Ramos (cell line): ENCODE measurements at regions not wholly inside any gene's neighbourhood (a gene's known extent, or its start where the extent isn't known, plus 50 kb on each side); places are given as distances from the start of the nearest gene placed in this dataset.

Experiments
- in situ Hi-C: fragments of 300-500 bp; cut with MboI; formaldehyde crosslinking; loops from one replicate; pipeline ENCODE4 v1.14.3; 2022; ENCODE audit warnings: low sequenced_read_pairs; ENCODE audit not compliant: unreplicated experiment

- in situ Hi-C loops = no loop called here
Measured at GRCh38 chr6:97867177-97867576, 584.2 kb upstream of the MMS22L start.

DNA sequence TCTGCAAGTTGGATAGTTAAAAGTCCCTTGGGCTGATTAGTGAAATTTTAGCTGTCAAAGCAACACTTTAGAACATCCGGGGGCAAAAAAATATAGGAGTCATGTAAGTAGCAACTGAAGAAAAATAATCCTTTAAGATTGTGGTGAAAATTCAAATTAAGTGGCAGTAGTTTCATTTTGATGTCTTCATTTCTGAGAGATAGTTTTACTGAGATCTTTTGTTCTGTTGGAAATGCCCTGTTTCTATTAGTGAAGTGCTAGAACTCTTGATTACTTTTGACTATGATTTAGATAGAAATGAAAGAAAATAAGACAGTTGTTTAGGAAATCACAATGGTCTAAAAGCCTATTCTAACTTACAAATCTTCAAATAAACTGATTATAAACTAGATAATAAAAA is 587.3 kb upstream of the MMS22L start:
- in situ Hi-C loops = no loop called here

DNA sequence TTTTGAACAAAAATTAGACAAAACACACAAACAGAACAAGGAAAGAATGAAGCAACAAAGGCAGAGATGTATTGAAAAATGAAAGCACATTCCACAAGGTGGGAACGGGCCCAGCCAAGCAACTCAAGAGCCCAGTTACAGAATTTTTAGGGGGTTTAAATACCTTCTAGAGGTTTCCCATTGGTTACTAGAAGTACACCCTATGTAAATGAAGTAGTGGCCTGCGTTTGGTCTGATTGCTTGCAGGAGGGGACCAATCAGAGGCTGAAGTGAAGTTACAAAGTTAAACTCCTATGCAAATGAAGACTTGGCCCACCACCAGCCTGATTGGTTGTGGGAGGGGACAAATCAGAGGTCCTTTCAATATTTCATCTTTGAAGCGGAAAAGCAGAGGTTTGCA is 593.7 kb upstream of the MMS22L start:
- in situ Hi-C loops = no loop called here

DNA sequence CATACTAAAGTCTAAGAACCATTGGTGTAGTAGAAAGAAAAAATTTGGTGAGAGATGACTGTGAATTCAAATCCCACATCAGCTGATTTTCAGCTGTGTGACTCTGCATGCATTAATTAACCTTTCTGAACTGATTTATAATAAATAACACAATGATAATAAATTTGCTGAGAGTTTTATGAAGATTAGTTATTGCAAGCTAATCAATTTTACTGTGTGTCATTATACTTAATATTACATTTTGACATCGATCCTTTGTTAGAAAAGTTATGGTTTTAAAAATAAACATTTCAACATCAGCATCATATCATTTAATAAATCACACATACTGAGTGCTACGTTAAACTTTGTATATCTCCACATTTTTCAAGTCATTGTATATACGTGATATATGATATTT is 599.7 kb upstream of the MMS22L start:
- in situ Hi-C loops = no loop called here

GRCh38 chr6:97885325-97885724 is 602.3 kb upstream of the MMS22L start:
- in situ Hi-C loops = no loop called here

GRCh38 chr6:97885828-97886227 is 602.8 kb upstream of the MMS22L start:
- in situ Hi-C loops = no loop called here

GRCh38 chr6:97901531-97901930 is 618.5 kb upstream of the MMS22L start:
- in situ Hi-C loops = no loop called here

DNA sequence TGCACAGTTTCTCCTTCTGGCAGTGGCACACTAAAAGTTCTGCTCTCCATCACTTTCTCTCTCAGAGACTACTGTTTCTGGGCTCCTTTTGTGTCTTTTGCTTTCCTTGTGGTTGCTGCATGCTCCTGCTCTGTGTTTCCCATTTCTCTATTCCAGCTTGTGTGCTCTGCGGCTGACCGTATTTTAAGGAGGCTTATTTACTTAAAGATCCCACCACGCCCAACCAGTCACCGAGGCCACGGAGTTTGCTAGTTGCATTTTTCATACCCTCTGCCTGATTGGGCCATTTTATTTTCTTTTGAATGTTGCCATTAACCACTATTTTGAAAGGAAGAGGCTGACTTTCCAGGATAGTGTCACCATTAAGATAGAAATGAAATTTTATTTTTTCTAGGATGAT is 626.4 kb upstream of the MMS22L start:
- in situ Hi-C loops = no loop called here

GRCh38 chr6:97913721-97914120 is 630.7 kb upstream of the MMS22L start:
- in situ Hi-C loops = no loop called here

DNA sequence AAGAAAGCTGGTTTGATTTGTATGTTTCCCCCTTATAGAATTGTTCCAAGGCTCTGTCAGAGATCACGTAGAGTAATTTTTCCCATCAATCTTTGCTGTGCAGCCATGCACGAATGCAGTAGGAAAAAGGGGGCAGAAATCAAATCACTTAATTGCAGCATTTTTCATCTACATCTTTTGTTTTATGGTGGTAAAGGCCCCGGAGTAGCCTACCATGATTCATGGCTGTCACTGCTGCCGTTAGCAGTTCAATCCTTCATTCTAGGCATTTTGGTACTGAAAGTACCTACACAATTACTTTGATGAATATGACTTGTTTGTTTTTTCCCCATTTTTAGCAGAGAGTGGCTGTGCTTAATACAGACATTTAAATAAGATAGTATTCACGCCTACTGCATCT is 631.9 kb upstream of the MMS22L start:
- in situ Hi-C loops = no loop called here

GRCh38 chr6:97915537-97915936 is 632.5 kb upstream of the MMS22L start:
- in situ Hi-C loops = no loop called here

GRCh38 chr6:97917369-97917768 is 634.4 kb upstream of the MMS22L start:
- in situ Hi-C loops = no loop called here

DNA sequence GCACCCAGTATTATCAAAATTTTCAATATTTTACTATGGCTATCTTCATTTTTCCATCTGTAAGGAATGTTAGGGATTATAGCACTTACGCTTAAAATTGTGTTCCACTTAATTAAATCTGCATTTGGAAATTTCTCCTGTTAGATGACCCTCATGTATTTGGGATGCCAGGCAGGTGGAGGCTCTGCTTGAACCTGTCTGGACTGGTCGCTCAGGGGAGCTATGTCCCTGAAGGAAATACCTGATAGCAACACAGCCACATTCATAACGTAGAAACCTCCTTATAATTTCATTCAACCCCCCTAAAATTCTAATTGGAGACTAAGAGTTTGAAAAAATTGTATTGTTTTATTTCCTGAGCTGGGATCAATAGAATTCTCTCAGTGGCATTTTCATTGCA is 636.0 kb upstream of the MMS22L start:
- in situ Hi-C loops = no loop called here

DNA sequence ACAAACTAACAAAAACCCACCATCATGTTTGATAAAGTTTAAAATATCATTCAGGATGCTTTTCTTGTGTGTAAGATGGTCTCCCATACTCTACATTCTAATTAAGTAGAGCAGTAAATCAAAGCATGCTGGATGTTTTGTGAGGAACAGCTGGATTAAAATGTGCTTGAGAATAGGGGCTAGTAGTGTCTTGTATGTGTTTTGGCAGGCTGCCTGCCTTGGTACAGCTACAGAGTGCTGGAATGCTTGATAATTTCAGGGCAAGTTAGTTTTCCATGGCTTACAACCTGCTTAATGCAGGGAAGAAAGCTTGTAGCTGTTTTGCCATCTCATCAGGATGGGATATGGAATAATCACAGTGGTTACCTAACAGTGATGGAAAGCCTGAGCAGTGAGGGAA is 636.6 kb upstream of the MMS22L start:
- in situ Hi-C loops = no loop called here

GRCh38 chr6:97923249-97923648 is 640.2 kb upstream of the MMS22L start:
- in situ Hi-C loops = no loop called here

GRCh38 chr6:97925504-97925903 is 642.5 kb upstream of the MMS22L start:
- in situ Hi-C loops = no loop called here

GRCh38 chr6:97939440-97940168 is 656.6 kb upstream of the MMS22L start:
- in situ Hi-C loops = no loop called here

DNA sequence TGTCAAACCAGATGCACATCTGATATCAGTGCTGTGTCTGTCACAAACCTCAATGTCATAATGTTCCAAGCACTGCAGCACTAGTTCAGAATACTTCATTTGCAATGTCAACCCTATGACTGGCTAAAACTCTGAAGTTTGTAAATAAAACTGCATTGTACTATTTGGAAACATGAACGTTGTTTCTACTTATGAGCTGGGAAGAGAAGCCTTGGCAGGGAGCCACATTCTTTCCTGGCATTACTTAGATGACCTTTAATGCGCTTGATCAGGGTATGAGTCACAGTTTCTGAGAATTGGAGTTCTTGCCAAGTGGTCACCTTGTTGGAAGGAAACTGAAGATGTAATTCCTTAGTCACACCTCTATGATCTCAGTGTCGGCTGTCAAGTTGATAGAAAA is 664.8 kb upstream of the MMS22L start:
- in situ Hi-C loops = no loop called here

- in situ Hi-C loops = no loop called here
Measured at GRCh38 chr6:97958134-97958533, 675.1 kb upstream of the MMS22L start.

DNA sequence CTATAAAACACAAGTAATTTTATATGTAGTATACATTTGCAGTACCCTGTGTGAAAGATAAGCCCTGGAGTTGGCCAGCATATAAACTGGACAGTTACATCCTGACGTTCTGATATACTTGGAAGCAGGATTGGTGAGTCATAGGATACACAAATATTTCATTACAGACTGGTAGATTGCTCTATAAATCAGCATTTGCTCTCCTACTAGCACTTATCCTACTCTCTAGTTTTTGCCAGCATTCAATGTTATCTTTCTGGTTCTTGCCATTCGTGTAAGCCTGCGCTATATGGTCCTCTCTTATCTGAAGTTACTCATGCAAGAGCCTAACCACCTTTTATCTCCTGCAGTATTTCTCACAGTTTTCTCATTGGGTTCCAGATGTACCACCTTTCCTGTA is 680.2 kb upstream of the MMS22L start:
- in situ Hi-C loops = no loop called here

GRCh38 chr6:97969065-97969464 is 686.0 kb upstream of the MMS22L start:
- in situ Hi-C loops = no loop called here

- in situ Hi-C loops = no loop called here
Measured at GRCh38 chr6:97977084-97977483, 694.1 kb upstream of the MMS22L start.

GRCh38 chr6:97978855-97979271 is 695.8 kb upstream of the MMS22L start:
- in situ Hi-C loops = no loop called here
